HepG2 (cell line): ENCODE measurements at regions not wholly inside any gene's neighbourhood (a gene's known extent, or its start where the extent isn't known, plus 50 kb on each side); places are given as distances from the start of the nearest gene placed in this dataset.

Experiments
- FIP1L1 ChIP-seq: fragments of 200-400 bp; formaldehyde crosslinking; IDR thresholded peaks from 2 replicates; pipeline ENCODE4 v1.6.1; 2018; ENCODE audit warnings: low read depth, mild to moderate bottlenecking, low read length, moderate library complexity, borderline replicate concordance; ENCODE audit not compliant: insufficient read depth
- GABPA ChIP-seq, 2 experiments: IDR thresholded peaks; 2 replicates each; pipeline ENCODE4 v1.6.1; 2011 to 2016; ENCODE audit warnings: low read depth in 2 of 2, low read length in 1 of 2, missing biosample characterization in 1 of 2, missing genetic modification characterization in 1 of 2
- MIER3 ChIP-seq: IDR thresholded peaks from 2 replicates; pipeline ENCODE4 v1.6.1; 2016; ENCODE audit warnings: missing compliant biosample characterization, borderline replicate concordance
- NR1H2 ChIP-seq: sonication (generic); formaldehyde crosslinking; IDR thresholded peaks from 2 replicates; pipeline ENCODE4 v1.8.1; 2022; ENCODE audit warnings: low read depth, missing genetic modification reagents, borderline replicate concordance
- PHF8 ChIP-seq: sonication (generic); formaldehyde crosslinking; IDR thresholded peaks from 2 replicates; pipeline ENCODE4 v1.5.0; 2020; ENCODE audit warnings: missing genetic modification reagents
- SMAD3 ChIP-seq: sonication (generic); formaldehyde crosslinking; IDR thresholded peaks from 2 replicates; pipeline ENCODE4 v1.4.0; 2020; ENCODE audit warnings: missing genetic modification reagents
- ZFP37 ChIP-seq: sonication (generic); formaldehyde crosslinking; IDR thresholded peaks from 2 replicates; pipeline ENCODE4 v1.4.0; 2020; ENCODE audit warnings: missing genetic modification reagents, borderline replicate concordance
- ZNF232 ChIP-seq: sonication (generic); formaldehyde crosslinking; IDR thresholded peaks from 2 replicates; pipeline ENCODE4 v1.4.0; 2020; ENCODE audit warnings: missing genetic modification reagents, borderline replicate concordance
- ZNF30 ChIP-seq: sonication (generic); formaldehyde crosslinking; IDR thresholded peaks from 2 replicates; pipeline ENCODE4 v1.5.0; 2020; ENCODE audit warnings: mild to moderate bottlenecking, missing genetic modification reagents
- TF ChIP-seq, protein P1 (sequence below): sonication (generic); formaldehyde crosslinking; IDR thresholded peaks from 2 replicates; pipeline ENCODE4 v1.4.0; 2020; ENCODE audit warnings: missing genetic modification reagents, borderline replicate concordance

DNA sequence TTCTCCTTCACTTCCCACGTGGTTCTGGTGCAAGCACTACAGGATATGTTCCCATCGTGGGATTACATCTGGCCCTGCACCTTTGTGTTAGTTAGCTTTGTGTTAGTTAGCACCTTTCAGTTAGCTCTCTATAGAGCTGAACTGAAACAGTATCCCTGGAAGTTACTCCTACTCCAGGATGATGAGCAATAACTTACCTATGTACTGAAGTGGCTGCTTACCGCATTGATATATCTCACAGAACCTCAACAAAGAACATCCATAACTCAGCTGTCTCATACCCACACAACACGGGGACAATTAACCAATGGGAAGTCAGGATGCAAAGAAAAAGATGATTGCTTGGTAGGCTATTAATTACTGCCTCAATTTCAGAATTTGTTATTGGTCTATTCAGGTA lies 146.6 kb downstream of the ASCL4 start:
- TF ChIP-seq FIP1L1 (no peak), NR1H2 (CRISPR knock-in tag) (no peak), GABPA (IDR thresholded peaks at IDR 0.05; ENCODE audit: low read depth, low read length) (no peak), GABPA (CRISPR knock-in tag; IDR thresholded peaks at IDR 0.05; ENCODE audit: low read depth) (no peak), SMAD3 (CRISPR knock-in tag) (no peak), MIER3 (CRISPR knock-in tag) (no peak), ZNF232 (no peak), ZNF30 (no peak), ZFP37 (CRISPR knock-in tag) (no peak), PHF8 (CRISPR knock-in tag) (no peak)
- TF ChIP-seq, protein P1, sequence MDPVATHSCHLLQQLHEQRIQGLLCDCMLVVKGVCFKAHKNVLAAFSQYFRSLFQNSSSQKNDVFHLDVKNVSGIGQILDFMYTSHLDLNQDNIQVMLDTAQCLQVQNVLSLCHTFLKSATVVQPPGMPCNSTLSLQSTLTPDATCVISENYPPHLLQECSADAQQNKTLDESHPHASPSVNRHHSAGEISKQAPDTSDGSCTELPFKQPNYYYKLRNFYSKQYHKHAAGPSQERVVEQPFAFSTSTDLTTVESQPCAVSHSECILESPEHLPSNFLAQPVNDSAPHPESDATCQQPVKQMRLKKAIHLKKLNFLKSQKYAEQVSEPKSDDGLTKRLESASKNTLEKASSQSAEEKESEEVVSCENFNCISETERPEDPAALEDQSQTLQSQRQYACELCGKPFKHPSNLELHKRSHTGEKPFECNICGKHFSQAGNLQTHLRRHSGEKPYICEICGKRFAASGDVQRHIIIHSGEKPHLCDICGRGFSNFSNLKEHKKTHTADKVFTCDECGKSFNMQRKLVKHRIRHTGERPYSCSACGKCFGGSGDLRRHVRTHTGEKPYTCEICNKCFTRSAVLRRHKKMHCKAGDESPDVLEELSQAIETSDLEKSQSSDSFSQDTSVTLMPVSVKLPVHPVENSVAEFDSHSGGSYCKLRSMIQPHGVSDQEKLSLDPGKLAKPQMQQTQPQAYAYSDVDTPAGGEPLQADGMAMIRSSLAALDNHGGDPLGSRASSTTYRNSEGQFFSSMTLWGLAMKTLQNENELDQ = no peak
